ENCODE measurements at regions not wholly inside any gene's neighbourhood (a gene's known extent, or its start where the extent isn't known, plus 50 kb on each side); places are given as distances from the start of the nearest gene placed in this dataset.

DNA sequence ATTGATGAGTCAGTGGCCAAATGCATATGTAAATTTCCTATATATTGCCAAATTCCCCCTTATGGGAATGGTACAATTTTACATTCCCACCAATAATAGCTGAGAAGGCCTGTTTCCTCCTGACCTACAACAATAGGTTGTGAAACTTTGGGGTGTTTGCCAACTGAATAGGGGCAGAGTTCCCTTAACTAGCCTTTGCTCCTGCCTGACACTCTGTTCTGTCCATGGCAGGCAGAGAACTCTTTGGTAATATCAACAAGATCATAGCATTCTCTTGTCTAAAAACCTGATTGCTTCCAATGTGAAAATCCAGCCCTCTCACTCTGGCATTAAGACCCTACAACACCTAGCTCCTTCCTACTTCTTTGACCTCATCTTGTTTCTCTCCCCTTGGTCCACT lies 149.7 kb downstream of the HAPSTR1 start:
- TF ChIP-seq POLR2A (IDR thresholded peaks at IDR 0.05; ENCODE audit: extremely low read depth, insufficient read length) = no peak
- TF ChIP-seq, protein P1, sequence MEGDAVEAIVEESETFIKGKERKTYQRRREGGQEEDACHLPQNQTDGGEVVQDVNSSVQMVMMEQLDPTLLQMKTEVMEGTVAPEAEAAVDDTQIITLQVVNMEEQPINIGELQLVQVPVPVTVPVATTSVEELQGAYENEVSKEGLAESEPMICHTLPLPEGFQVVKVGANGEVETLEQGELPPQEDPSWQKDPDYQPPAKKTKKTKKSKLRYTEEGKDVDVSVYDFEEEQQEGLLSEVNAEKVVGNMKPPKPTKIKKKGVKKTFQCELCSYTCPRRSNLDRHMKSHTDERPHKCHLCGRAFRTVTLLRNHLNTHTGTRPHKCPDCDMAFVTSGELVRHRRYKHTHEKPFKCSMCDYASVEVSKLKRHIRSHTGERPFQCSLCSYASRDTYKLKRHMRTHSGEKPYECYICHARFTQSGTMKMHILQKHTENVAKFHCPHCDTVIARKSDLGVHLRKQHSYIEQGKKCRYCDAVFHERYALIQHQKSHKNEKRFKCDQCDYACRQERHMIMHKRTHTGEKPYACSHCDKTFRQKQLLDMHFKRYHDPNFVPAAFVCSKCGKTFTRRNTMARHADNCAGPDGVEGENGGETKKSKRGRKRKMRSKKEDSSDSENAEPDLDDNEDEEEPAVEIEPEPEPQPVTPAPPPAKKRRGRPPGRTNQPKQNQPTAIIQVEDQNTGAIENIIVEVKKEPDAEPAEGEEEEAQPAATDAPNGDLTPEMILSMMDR (IDR thresholded peaks at IDR 0.05; ENCODE audit: low read depth, low read length) = no peak

Data from NB4 (cell line).